ENCODE measurements at regions not wholly inside any gene's neighbourhood (a gene's known extent, or its start where the extent isn't known, plus 50 kb on each side); places are given as distances from the start of the nearest gene placed in this dataset.
"Not testable (repeated sequence)": the region's sequence is repeated elsewhere in the genome, so short reads cannot be mapped to it uniquely, and the experiment has no call there.

- peak; percentile 61 for DNase-seq (ENCODE audit: low spot score)
These were observed 79.8 kb upstream of the DIO2 start for GRCh38 chr14:80291101-80291500.

- not testable (repeated sequence) for DNase-seq (ENCODE audit: low spot score)
These were observed 75.4 kb upstream of the DIO2 start for GRCh38 chr14:80286744-80287143.

- no peak for DNase-seq (ENCODE audit: low spot score)
These were observed 67.2 kb upstream of the DIO2 start for GRCh38 chr14:80278293-80279023.

GRCh38 chr14:80275208-80275850, 64.0 kb upstream of the DIO2 start:
- no peak for DNase-seq (ENCODE audit: low spot score)

- not testable (repeated sequence) for DNase-seq (ENCODE audit: low spot score)
These were observed 63.0 kb upstream of the DIO2 start for GRCh38 chr14:80274310-80274709.

- no peak for DNase-seq (ENCODE audit: low spot score)
These were observed 60.1 kb upstream of the DIO2 start for GRCh38 chr14:80271389-80271788.

GRCh38 chr14:80269353-80269925, 58.1 kb upstream of the DIO2 start:
- DNase-seq (ENCODE audit: low spot score): no peak

GRCh38 chr14:80266930-80267329, 55.6 kb upstream of the DIO2 start:
- no peak for DNase-seq (ENCODE audit: low spot score)

GRCh38 chr14:80264702-80265101, 53.4 kb upstream of the DIO2 start:
- DNase-seq (ENCODE audit: low spot score): no peak
